Upper lobe of left lung (tissue), 4 donors: ENCODE measurements at regions not wholly inside any gene's neighbourhood (a gene's known extent, or its start where the extent isn't known, plus 50 kb on each side); places are given as distances from the start of the nearest gene placed in this dataset.

Experiments
- POLR2A ChIP-seq, 4 donors: fragments of 450-650 bp; IDR thresholded peaks; one replicate each; pipeline ENCODE4 v1.5.1; 2016 to 2017; ENCODE audit warnings: antibody characterized with exemption in 4 of 4, mild to moderate bottlenecking in 2 of 4
- POLR2AphosphoS5 ChIP-seq, 2 donors: sonication (generic); formaldehyde crosslinking; IDR thresholded peaks; one replicate each; pipeline ENCODE4 v1.5.1; 2017; ENCODE audit warnings: antibody characterized with exemption in 2 of 2
- TF ChIP-seq, protein P1 (sequence below), 6 experiments: fragments of 450-650 bp in 4 of 6; fragments of 200-600 bp in 2 of 6; sonication (generic) in 2 of 6; IDR thresholded peaks; one replicate each; pipeline ENCODE4 v1.5.1; 2016 to 2019; ENCODE audit warnings: antibody characterized with exemption in 6 of 6

DNA sequence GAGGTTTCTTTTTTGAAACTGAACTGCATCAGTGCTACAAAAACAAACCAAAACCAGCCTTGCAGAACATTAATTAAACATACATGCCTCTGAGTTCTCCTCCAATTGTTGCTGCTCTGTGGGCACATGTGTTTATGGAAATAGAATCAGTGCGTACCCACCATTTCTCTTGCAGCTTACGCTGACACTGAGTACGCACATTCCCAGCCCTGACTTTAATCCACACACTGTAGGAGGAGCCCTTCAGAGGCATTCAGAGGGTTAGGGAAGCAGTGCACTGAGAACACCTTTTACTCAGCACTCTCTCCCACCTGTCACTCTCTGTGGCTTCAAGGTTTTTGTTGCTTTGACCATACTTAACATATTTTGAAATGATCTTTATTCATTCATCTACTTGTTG, 250.5 kb upstream of the PWP1 start:
- TF ChIP-seq POLR2AphosphoS5 (IDR thresholded peaks at IDR 0.05): no peak
- TF ChIP-seq, protein P1, sequence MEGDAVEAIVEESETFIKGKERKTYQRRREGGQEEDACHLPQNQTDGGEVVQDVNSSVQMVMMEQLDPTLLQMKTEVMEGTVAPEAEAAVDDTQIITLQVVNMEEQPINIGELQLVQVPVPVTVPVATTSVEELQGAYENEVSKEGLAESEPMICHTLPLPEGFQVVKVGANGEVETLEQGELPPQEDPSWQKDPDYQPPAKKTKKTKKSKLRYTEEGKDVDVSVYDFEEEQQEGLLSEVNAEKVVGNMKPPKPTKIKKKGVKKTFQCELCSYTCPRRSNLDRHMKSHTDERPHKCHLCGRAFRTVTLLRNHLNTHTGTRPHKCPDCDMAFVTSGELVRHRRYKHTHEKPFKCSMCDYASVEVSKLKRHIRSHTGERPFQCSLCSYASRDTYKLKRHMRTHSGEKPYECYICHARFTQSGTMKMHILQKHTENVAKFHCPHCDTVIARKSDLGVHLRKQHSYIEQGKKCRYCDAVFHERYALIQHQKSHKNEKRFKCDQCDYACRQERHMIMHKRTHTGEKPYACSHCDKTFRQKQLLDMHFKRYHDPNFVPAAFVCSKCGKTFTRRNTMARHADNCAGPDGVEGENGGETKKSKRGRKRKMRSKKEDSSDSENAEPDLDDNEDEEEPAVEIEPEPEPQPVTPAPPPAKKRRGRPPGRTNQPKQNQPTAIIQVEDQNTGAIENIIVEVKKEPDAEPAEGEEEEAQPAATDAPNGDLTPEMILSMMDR (IDR thresholded peaks at IDR 0.05): no peak
- no peak for TF ChIP-seq POLR2A (IDR thresholded peaks at IDR 0.05)
